ENCODE measurements at regions not wholly inside any gene's neighbourhood (a gene's known extent, or its start where the extent isn't known, plus 50 kb on each side); places are given as distances from the start of the nearest gene placed in this dataset.

GRCh38 chr9:115326461-115326860 is 208.5 kb upstream of the TNC start:
- H3K9ac ChIP-seq (ENCODE audit: low read length): no peak overlapping the region
- TF ChIP-seq EZH2phosphoT487 (conservative IDR thresholded peaks at IDR 0.05; ENCODE audit: low read length): no peak
- TF ChIP-seq CTCF (IDR thresholded peaks at IDR 0.05; ENCODE audit: insufficient read depth, low read length, poor library complexity, severe bottlenecking): no peak
- no peaks in the 10 kb centered on the region for H3F3A ChIP-seq (ENCODE audit: insufficient read depth)

GRCh38 chr9:115327436-115328122 is 209.6 kb upstream of the TNC start:
- H3K36me3 ChIP-seq (ENCODE audit: low read length): no peaks in the 10 kb centered on the region
- no peak overlapping the region for H3K27ac ChIP-seq (ENCODE audit: low read depth, low read length)
- no peaks in the 10 kb centered on the region for H3K9me2 ChIP-seq (replicated peaks; ENCODE audit: insufficient read depth, low read length)
- no peak for TF ChIP-seq CTCF (IDR thresholded peaks at IDR 0.05; ENCODE audit: insufficient read depth, low read length, poor library complexity, severe bottlenecking)
- TF ChIP-seq EZH2phosphoT487 (conservative IDR thresholded peaks at IDR 0.05; ENCODE audit: low read length): no peak
- no peaks in the 10 kb centered on the region for H3K27me3 ChIP-seq (ENCODE audit: low read length)
- no peaks in the 10 kb centered on the region for H4K20me1 ChIP-seq (ENCODE audit: low read depth, low read length)
- no peaks in the 10 kb centered on the region for H3K9me3 ChIP-seq (ENCODE audit: insufficient read depth, low read length)
- H3K79me2 ChIP-seq (ENCODE audit: insufficient read depth, low read length): no peaks in the 10 kb centered on the region
- no peak overlapping the region for H3K4me3 ChIP-seq (ENCODE audit: insufficient read depth, low read length, poor library complexity, severe bottlenecking)
- H3K9ac ChIP-seq (ENCODE audit: low read length): no peak overlapping the region
- no peak overlapping the region for H2AFZ ChIP-seq (ENCODE audit: low read depth, low read length, severe bottlenecking)
- H3F3A ChIP-seq (ENCODE audit: insufficient read depth): no peaks in the 10 kb centered on the region
- H3K4me2 ChIP-seq (ENCODE audit: low read depth, low read length, poor library complexity, severe bottlenecking): no peak overlapping the region

More at GRCh38 chr9:115326461-115326860, 208.5 kb upstream of the TNC start:
- H3K27me3 ChIP-seq (ENCODE audit: low read length): no peaks in the 10 kb centered on the region
- H3K9me3 ChIP-seq (ENCODE audit: insufficient read depth, low read length): no peaks in the 10 kb centered on the region
- H3K4me3 ChIP-seq (ENCODE audit: insufficient read depth, low read length, poor library complexity, severe bottlenecking): no peak overlapping the region
- no peaks in the 10 kb centered on the region for H3K9me2 ChIP-seq (replicated peaks; ENCODE audit: insufficient read depth, low read length)
- H3K4me2 ChIP-seq (ENCODE audit: low read depth, low read length, poor library complexity, severe bottlenecking): no peak overlapping the region
- H4K20me1 ChIP-seq (ENCODE audit: low read depth, low read length): no peaks in the 10 kb centered on the region
- no peak overlapping the region for H2AFZ ChIP-seq (ENCODE audit: low read depth, low read length, severe bottlenecking)
- H3K27ac ChIP-seq (ENCODE audit: low read depth, low read length): no peak overlapping the region
- H3K79me2 ChIP-seq (ENCODE audit: insufficient read depth, low read length): no peaks in the 10 kb centered on the region
- no peaks in the 10 kb centered on the region for H3K36me3 ChIP-seq (ENCODE audit: low read length)

- Histone ChIP-seq H3K79me2 (ENCODE audit: insufficient read depth, low read length) (no peaks in the 10 kb centered on the region), H3K36me3 (ENCODE audit: low read length) (no peaks in the 10 kb centered on the region), H3K9me2 (replicated peaks; ENCODE audit: insufficient read depth, low read length) (no peaks in the 10 kb centered on the region), H4K20me1 (ENCODE audit: low read depth, low read length) (no peaks in the 10 kb centered on the region), H2AFZ (ENCODE audit: low read depth, low read length, severe bottlenecking) (no peak overlapping the region), H3K9ac (ENCODE audit: low read length) (no peak overlapping the region), H3F3A (ENCODE audit: insufficient read depth) (no peaks in the 10 kb centered on the region), H3K27ac (ENCODE audit: low read depth, low read length) (no peak overlapping the region), H3K4me3 (ENCODE audit: insufficient read depth, low read length, poor library complexity, severe bottlenecking) (no peak overlapping the region), H3K9me3 (ENCODE audit: insufficient read depth, low read length) (no peaks in the 10 kb centered on the region), H3K27me3 (ENCODE audit: low read length) (no peaks in the 10 kb centered on the region), H3K4me2 (ENCODE audit: low read depth, low read length, poor library complexity, severe bottlenecking) (no peak overlapping the region)
- TF ChIP-seq EZH2phosphoT487 (conservative IDR thresholded peaks at IDR 0.05; ENCODE audit: low read length) (no peak), CTCF (IDR thresholded peaks at IDR 0.05; ENCODE audit: insufficient read depth, low read length, poor library complexity, severe bottlenecking) (no peak)
Measured at GRCh38 chr9:115328228-115328627, 210.3 kb upstream of the TNC start.
